ES-I3 (cell line): ENCODE measurements at regions not wholly inside any gene's neighbourhood (a gene's known extent, or its start where the extent isn't known, plus 50 kb on each side); places are given as distances from the start of the nearest gene placed in this dataset.

Experiments
- H3K36me3 ChIP-seq: 2 replicates; pipeline ENCODE4 v1.6.1; 2013; ENCODE audit warnings: mild to moderate bottlenecking, low read length, control low read depth, moderate library complexity; ENCODE audit not compliant: insufficient read depth
- H3K4me1 ChIP-seq: 2 replicates; pipeline ENCODE4 v1.6.1; 2013; ENCODE audit warnings: mild to moderate bottlenecking, control low read depth, low read length; ENCODE audit not compliant: insufficient read depth
- H3K9ac ChIP-seq: 2 replicates; pipeline ENCODE4 v1.6.1; 2013; ENCODE audit warnings: low read depth, mild to moderate bottlenecking, low read length, moderate library complexity
- H3K9me3 ChIP-seq: 2 replicates; pipeline ENCODE4 v1.6.1; 2013; ENCODE audit warnings: mild to moderate bottlenecking, low read length, moderate library complexity; ENCODE audit not compliant: control insufficient read depth, insufficient read depth

- H3K9ac ChIP-seq: no peak overlapping the region
- no peaks in the 10 kb centered on the region for H3K9me3 ChIP-seq
- peaks cover 16% of the 10 kb centered on the region for H3K4me1 ChIP-seq
- no peaks in the 10 kb centered on the region for H3K36me3 ChIP-seq
These were observed 173.5 kb upstream of the HAAO start for GRCh38 chr2:42965910-42966309.

GRCh38 chr2:42965196-42965595, 172.8 kb upstream of the HAAO start:
- Histone ChIP-seq H3K4me1 (peaks cover 16% of the 10 kb centered on the region), H3K36me3 (no peaks in the 10 kb centered on the region), H3K9me3 (no peaks in the 10 kb centered on the region), H3K9ac (no peak overlapping the region)

GRCh38 chr2:42964439-42965083, 172.2 kb upstream of the HAAO start:
- Histone ChIP-seq H3K9ac (no peak overlapping the region), H3K4me1 (peaks cover 16% of the 10 kb centered on the region), H3K9me3 (no peaks in the 10 kb centered on the region), H3K36me3 (no peaks in the 10 kb centered on the region)

DNA sequence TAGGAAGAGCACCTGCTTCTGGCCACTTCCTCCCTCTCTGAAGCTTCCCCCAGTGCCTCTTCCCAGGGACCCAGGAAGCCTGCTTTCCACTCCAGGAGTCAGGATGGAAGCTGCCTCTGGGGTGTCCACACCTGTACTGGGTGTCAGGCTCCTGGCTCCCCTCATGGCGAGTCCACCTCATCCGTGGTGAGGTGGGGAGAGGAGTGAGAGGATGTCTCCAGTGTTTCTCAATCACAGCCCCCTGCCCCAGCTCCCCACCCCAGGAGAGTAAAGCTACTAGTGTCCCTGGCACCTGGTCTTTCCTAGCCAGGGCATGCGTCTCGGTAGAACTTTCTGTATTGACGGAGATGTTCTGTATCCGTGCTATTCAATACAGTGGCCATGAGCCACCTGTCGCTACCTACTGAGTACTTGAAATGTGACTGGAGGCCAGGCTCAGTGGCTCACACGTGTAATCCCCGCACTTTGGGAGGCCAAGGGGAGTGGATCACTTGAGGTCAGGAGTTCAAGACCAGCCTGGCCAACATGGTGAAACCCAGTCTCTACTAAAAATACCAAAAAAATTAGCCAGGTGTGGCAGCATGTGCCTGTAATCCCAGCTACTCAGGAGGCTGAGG, 171.2 kb upstream of the HAAO start:
- H3K9me3 ChIP-seq: no peaks in the 10 kb centered on the region
- no peaks in the 10 kb centered on the region for H3K36me3 ChIP-seq
- no peak overlapping the region for H3K9ac ChIP-seq
- H3K4me1 ChIP-seq: peaks cover 16% of the 10 kb centered on the region

GRCh38 chr2:42962508-42962953, 170.1 kb upstream of the HAAO start:
- no peak overlapping the region for H3K9ac ChIP-seq

GRCh38 chr2:42961961-42962360, 169.6 kb upstream of the HAAO start:
- Histone ChIP-seq H3K4me1 (peaks cover 28% of the 10 kb centered on the region), H3K9me3 (no peaks in the 10 kb centered on the region), H3K9ac (no peak overlapping the region)

More at GRCh38 chr2:42962508-42962953, 170.1 kb upstream of the HAAO start:
- H3K4me1 ChIP-seq: peaks cover 23% of the 10 kb centered on the region
- no peaks in the 10 kb centered on the region for H3K9me3 ChIP-seq
- no peaks in the 10 kb centered on the region for H3K36me3 ChIP-seq

GRCh38 chr2:42961385-42961811, 169.0 kb upstream of the HAAO start:
- peaks cover 28% of the 10 kb centered on the region for H3K4me1 ChIP-seq
- no peaks in the 10 kb centered on the region for H3K9me3 ChIP-seq
- no peaks in the 10 kb centered on the region for H3K36me3 ChIP-seq
- H3K9ac ChIP-seq: no peak overlapping the region

More at GRCh38 chr2:42961961-42962360, 169.6 kb upstream of the HAAO start:
- no peaks in the 10 kb centered on the region for H3K36me3 ChIP-seq

- no peaks in the 10 kb centered on the region for H3K9me3 ChIP-seq
- H3K36me3 ChIP-seq: no peaks in the 10 kb centered on the region
- H3K4me1 ChIP-seq: peaks cover 28% of the 10 kb centered on the region
- no peak overlapping the region for H3K9ac ChIP-seq
These were observed 168.4 kb upstream of the HAAO start for GRCh38 chr2:42960842-42961180.

DNA sequence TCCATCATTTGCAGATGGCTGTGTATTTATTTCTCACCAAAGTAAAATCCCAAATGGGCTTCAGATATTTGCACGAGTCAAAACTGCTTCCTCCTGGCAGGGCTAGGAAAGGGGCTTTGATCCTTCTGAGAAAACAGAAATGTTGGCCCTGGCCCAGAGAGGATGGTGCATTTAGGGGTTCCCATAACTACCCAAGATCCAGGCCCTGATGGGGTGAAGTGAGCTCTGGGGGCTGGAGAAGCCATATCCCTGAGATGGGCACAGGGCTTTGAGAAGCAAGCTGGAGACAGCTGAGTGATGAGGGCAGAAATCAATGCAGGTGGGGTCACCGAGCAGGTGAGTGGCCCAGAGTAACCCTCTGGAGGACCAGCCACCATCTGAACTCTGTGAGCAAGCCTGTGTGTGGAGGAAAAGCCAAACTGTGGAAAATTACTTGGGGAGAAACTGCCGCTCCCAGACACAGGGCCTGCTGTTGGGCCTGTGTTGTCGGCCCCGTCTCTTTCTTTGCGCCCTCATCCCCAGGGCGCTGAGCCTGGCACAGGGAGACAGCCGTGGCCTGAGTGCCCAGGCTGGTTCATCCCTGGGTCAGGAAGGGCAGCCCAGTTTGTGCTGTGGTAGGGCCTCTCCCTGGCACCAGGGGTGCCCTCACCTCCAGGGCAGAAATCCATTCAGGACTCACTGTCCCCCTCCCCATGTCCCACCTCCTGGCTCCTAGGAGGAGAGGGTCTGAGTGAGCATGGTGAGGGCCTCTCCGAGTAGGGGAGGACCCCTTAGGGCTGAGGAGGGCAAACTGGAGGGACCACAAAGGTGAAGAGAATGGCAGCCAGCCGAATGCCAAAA, 167.8 kb upstream of the HAAO start:
- Histone ChIP-seq H3K4me1 (peaks cover 28% of the 10 kb centered on the region), H3K9ac (no peak overlapping the region)

GRCh38 chr2:42959234-42960001, 167.0 kb upstream of the HAAO start:
- H3K9me3 ChIP-seq: no peaks in the 10 kb centered on the region
- H3K36me3 ChIP-seq: no peaks in the 10 kb centered on the region
- H3K9ac ChIP-seq: no peak overlapping the region
- peaks cover 33% of the 10 kb centered on the region for H3K4me1 ChIP-seq

More for the DNA sequence above, 167.8 kb upstream of the HAAO start:
- Histone ChIP-seq H3K36me3 (no peaks in the 10 kb centered on the region), H3K9me3 (no peaks in the 10 kb centered on the region)

DNA sequence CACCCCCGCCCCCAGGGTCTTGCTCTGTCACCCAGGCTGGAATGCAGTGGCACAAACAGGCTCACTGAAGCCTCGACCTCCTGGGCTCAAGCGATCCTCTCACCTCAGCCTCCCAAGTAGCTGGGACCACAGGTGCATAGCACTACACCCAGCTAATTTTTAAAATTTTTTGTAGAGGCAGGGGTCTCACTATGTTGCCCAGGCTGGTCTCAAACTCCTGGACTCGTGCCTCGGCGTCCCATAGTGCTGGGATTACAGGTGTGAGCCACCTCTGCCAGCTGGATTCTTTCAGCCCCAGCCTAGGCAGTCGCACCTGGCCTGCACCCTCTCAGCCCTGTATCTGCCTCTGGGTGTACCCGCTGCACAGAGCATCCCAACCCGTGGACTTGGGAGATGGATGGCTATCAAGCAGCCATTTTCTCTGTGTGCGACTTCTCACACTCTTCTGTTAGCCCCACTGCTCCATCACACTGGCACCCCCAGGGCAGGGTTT, 166.4 kb upstream of the HAAO start:
- Histone ChIP-seq H3K9me3 (no peaks in the 10 kb centered on the region), H3K4me1 (peaks cover 37% of the 10 kb centered on the region), H3K36me3 (no peaks in the 10 kb centered on the region), H3K9ac (no peak overlapping the region)

GRCh38 chr2:42957861-42958301, 165.5 kb upstream of the HAAO start:
- no peaks in the 10 kb centered on the region for H3K36me3 ChIP-seq
- H3K9ac ChIP-seq: no peak overlapping the region
- H3K4me1 ChIP-seq: peaks cover 31% of the 10 kb centered on the region
- no peaks in the 10 kb centered on the region for H3K9me3 ChIP-seq

DNA sequence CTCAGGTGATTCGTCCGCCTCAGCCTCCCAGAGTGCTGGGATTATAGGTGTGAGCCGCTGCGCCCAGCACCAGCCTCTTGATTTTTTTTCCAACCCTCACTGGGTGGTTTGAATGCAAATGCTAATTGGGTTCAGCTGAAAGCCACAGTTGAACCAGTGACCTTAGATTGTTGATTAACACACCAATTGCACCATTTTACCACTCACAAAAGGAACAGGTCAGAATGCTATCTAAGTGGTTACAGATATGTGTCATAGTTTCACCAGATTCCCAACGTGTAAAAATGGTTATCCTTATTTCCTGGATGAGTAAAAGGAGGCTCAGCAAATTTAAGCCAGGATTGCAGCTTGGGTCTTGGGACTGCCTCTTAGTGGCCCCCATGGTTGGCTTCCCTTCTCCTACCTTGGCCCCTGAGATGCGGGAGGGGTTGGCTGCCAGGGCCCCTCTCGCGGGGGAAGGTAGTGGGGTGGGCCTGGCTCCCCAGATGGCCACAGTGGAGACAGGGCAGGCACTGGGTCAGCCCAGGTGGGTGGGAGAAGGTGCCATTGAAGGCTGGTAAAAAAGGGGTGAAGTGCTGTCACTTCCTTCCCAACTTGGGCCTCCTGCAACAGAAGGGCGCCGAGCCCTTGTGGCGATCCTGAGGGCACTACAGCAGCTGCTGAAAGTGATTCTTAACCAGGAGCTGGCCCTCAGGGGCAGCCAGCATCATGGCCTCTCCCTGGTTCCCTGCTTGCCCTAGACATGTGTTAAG, 164.9 kb upstream of the HAAO start:
- Histone ChIP-seq H3K9ac (no peak overlapping the region), H3K4me1 (peaks cover 30% of the 10 kb centered on the region), H3K36me3 (no peaks in the 10 kb centered on the region), H3K9me3 (no peaks in the 10 kb centered on the region)
